ENCODE measurements at regions not wholly inside any gene's neighbourhood (a gene's known extent, or its start where the extent isn't known, plus 50 kb on each side); places are given as distances from the start of the nearest gene placed in this dataset.
"Not testable (repeated sequence)": the region's sequence is repeated elsewhere in the genome, so short reads cannot be mapped to it uniquely, and the experiment has no call there.

- no peak overlapping the region for H3K9ac ChIP-seq
- H3K4me3 ChIP-seq (ENCODE audit: low read depth, low read length): no peak overlapping the region
- no peak overlapping the region for H3K4me2 ChIP-seq (ENCODE audit: low read length)
- no peaks in the 10 kb centered on the region for H3K79me2 ChIP-seq
- TF ChIP-seq CTCF (IDR thresholded peaks at IDR 0.05): no peak
- no peaks in the 10 kb centered on the region for H3K36me3 ChIP-seq (ENCODE audit: control insufficient read depth, insufficient read depth, low read length)
- no peak overlapping the region for H2AFZ ChIP-seq
- no peak overlapping the region for H3K27ac ChIP-seq
- H3K27me3 ChIP-seq (ENCODE audit: control insufficient read depth, insufficient read depth, low read length): no peaks in the 10 kb centered on the region
- H3K9me3 ChIP-seq (ENCODE audit: control insufficient read depth, low read length): peaks cover 2% of the 10 kb centered on the region
- H3K4me1 ChIP-seq: no peaks in the 10 kb centered on the region
Measured at GRCh38 chr2:208915401-208915800, 508.4 kb upstream of the MAP2 start.

DNA sequence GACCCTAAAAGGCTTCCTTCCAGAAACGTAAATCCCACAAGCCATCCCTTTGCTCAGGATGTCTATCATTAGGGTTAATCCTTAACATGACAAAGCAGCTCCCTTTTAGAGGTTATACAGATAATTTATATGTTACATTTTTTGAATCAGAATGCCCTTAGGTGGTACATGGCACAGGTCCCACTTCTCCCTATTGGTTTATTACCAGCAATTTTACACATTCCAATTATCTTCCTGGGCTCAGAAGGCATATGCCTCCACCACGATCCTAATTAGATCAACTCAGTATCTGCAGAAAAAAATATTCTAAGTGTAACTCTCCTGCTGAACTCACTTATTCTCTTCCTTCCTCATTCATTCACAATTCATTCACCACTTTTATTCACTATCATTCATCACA is 507.0 kb upstream of the MAP2 start:
- H3K9me3 ChIP-seq (ENCODE audit: control insufficient read depth, low read length): peaks cover 3% of the 10 kb centered on the region
- TF ChIP-seq CTCF (IDR thresholded peaks at IDR 0.05): no peak

GRCh38 chr2:208921358-208921757 is 502.5 kb upstream of the MAP2 start:
- H3K36me3 ChIP-seq (ENCODE audit: control insufficient read depth, insufficient read depth, low read length); H3K4me3 ChIP-seq (ENCODE audit: low read depth, low read length); H3K9me3 ChIP-seq (ENCODE audit: control insufficient read depth, low read length); H3K9ac ChIP-seq; H3K4me1 ChIP-seq; H2AFZ ChIP-seq; H3K27ac ChIP-seq; H3K79me2 ChIP-seq; H3K4me2 ChIP-seq (ENCODE audit: low read length); H3K27me3 ChIP-seq (ENCODE audit: control insufficient read depth, insufficient read depth, low read length): not testable (repeated sequence)

More for the DNA sequence above, 507.0 kb upstream of the MAP2 start:
- Histone ChIP-seq H3K4me2 (ENCODE audit: low read length) (no peak overlapping the region), H2AFZ (no peak overlapping the region), H3K9ac (no peak overlapping the region), H3K4me3 (ENCODE audit: low read depth, low read length) (no peak overlapping the region), H3K27me3 (ENCODE audit: control insufficient read depth, insufficient read depth, low read length) (no peaks in the 10 kb centered on the region), H3K4me1 (no peaks in the 10 kb centered on the region), H3K36me3 (ENCODE audit: control insufficient read depth, insufficient read depth, low read length) (no peaks in the 10 kb centered on the region), H3K79me2 (no peaks in the 10 kb centered on the region), H3K27ac (no peak overlapping the region)

GRCh38 chr2:208927867-208928266 is 496.0 kb upstream of the MAP2 start:
- Histone ChIP-seq H3K4me1 (peaks cover 18% of the 10 kb centered on the region), H3K4me3 (ENCODE audit: low read depth, low read length) (no peak overlapping the region), H3K27me3 (ENCODE audit: control insufficient read depth, insufficient read depth, low read length) (no peaks in the 10 kb centered on the region), H3K79me2 (no peaks in the 10 kb centered on the region), H3K4me2 (ENCODE audit: low read length) (no peak overlapping the region), H3K27ac (no peak overlapping the region), H2AFZ (peak overlapping the region; percentile 20), H3K36me3 (ENCODE audit: control insufficient read depth, insufficient read depth, low read length) (no peaks in the 10 kb centered on the region), H3K9ac (no peak overlapping the region), H3K9me3 (ENCODE audit: control insufficient read depth, low read length) (no peaks in the 10 kb centered on the region)
- no peak for TF ChIP-seq CTCF (IDR thresholded peaks at IDR 0.05)

DNA sequence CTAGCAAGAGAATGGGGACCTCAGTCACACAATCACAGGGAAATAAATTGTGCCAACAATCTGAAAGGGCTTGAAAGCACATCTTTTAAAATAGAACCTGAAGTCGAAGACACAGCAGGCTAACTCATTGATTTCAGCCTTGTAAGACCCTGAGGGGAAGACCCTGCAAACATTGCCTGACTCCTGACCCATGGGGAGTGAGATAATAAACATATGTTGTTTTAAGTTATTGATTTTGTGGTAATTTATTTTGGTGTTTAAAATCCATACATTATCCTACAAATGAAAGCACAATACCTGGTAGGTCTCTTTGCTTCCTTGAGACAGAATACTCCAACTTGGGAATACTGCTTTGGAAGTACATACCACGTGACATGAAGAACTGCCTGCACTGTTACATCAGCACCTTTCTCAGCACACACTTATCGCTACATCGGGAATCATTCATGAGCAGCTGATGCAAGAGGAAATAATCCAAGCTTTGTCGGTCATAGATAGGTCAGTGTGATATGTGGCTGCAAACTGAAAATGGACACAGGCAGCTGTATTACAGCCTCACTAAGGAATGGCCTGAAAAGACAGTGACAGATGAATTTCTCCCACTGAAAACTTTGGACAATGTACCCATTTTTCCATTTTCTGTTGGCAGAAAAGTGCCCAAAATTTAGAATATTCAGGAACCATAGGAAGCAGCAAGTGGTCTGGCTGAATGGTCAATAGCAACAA is 494.5 kb upstream of the MAP2 start:
- H3K9ac ChIP-seq: no peak overlapping the region
- peak overlapping the region; percentile 56 for H3K27ac ChIP-seq
- no peaks in the 10 kb centered on the region for H3K9me3 ChIP-seq (ENCODE audit: control insufficient read depth, low read length)

More for the DNA sequence above, 494.5 kb upstream of the MAP2 start:
- peak overlapping the region; percentile 42 for H3K4me2 ChIP-seq (ENCODE audit: low read length)
- H2AFZ ChIP-seq: peak overlapping the region; percentile 14
- H3K4me3 ChIP-seq (ENCODE audit: low read depth, low read length): no peak overlapping the region
- no peak for TF ChIP-seq CTCF (IDR thresholded peaks at IDR 0.05)
- no peaks in the 10 kb centered on the region for H3K36me3 ChIP-seq (ENCODE audit: control insufficient read depth, insufficient read depth, low read length)
- H3K27me3 ChIP-seq (ENCODE audit: control insufficient read depth, insufficient read depth, low read length): no peaks in the 10 kb centered on the region
- peaks cover 18% of the 10 kb centered on the region for H3K4me1 ChIP-seq
- no peaks in the 10 kb centered on the region for H3K79me2 ChIP-seq
